Adipocyte (in vitro differentiated cells): ENCODE measurements at regions not wholly inside any gene's neighbourhood (a gene's known extent, or its start where the extent isn't known, plus 50 kb on each side); places are given as distances from the start of the nearest gene placed in this dataset.
A peak's percentile ranks its signal among the peaks of the same experiment; 100 is the strongest.

ENCODE experiments used
- DNase-seq: peaks from one replicate; pipeline ENCODE4 v3.0.0-alpha.2; 2015; ENCODE audit warnings: low read depth
- H3K27me3 ChIP-seq: replicated peaks from 2 replicates; pipeline ENCODE4 v1.7.0; 2013; ENCODE audit warnings: mild to moderate bottlenecking, low read length, moderate library complexity; ENCODE audit not compliant: control insufficient read depth, insufficient read depth
- H3K36me3 ChIP-seq: 2 replicates; pipeline ENCODE4 v1.7.0; 2013; ENCODE audit warnings: low read length, mild to moderate bottlenecking, moderate library complexity; ENCODE audit not compliant: control insufficient read depth, insufficient read depth, severe bottlenecking
- H3K4me1 ChIP-seq: 2 replicates; pipeline ENCODE4 v1.7.0; 2013; ENCODE audit warnings: mild to moderate bottlenecking, low read length, moderate library complexity; ENCODE audit not compliant: control insufficient read depth, insufficient read depth
- H3K4me3 ChIP-seq: 2 replicates; pipeline ENCODE4 v1.7.0; 2013; ENCODE audit warnings: mild to moderate bottlenecking, low read length, moderate library complexity
- H3K9ac ChIP-seq: 2 replicates; pipeline ENCODE4 v1.7.0; 2013; ENCODE audit warnings: mild to moderate bottlenecking, low read length, moderate library complexity
- H3K9me3 ChIP-seq: 2 replicates; pipeline ENCODE4 v1.7.0; 2013; ENCODE audit warnings: mild to moderate bottlenecking, low read length, moderate library complexity; ENCODE audit not compliant: control insufficient read depth

- no peak overlapping the region for H3K4me3 ChIP-seq
- no peaks in the 10 kb centered on the region for H3K27me3 ChIP-seq
- no peaks in the 10 kb centered on the region for H3K9me3 ChIP-seq
- peaks cover 10% of the 10 kb centered on the region for H3K4me1 ChIP-seq
- no peak overlapping the region for H3K9ac ChIP-seq
- DNase-seq: peak; percentile 83
- no peaks in the 10 kb centered on the region for H3K36me3 ChIP-seq
These were observed 167.3 kb upstream of the CDH5 start for GRCh38 chr16:66199189-66199588.

GRCh38 chr16:66198641-66199040, 167.8 kb upstream of the CDH5 start:
- Histone ChIP-seq H3K27me3 (no peaks in the 10 kb centered on the region), H3K4me3 (no peak overlapping the region), H3K4me1 (peaks cover 9% of the 10 kb centered on the region), H3K9ac (no peak overlapping the region), H3K9me3 (no peaks in the 10 kb centered on the region), H3K36me3 (no peaks in the 10 kb centered on the region)
- DNase-seq: peak; percentile 56

- no peak overlapping the region for H3K9ac ChIP-seq
- no peaks in the 10 kb centered on the region for H3K27me3 ChIP-seq
- no peak overlapping the region for H3K4me3 ChIP-seq
- H3K4me1 ChIP-seq: peaks cover 9% of the 10 kb centered on the region
- no peaks in the 10 kb centered on the region for H3K36me3 ChIP-seq
- no peak for DNase-seq
- H3K9me3 ChIP-seq: no peaks in the 10 kb centered on the region
These were observed 168.7 kb upstream of the CDH5 start for GRCh38 chr16:66197668-66198278.

GRCh38 chr16:66196770-66197169, 169.7 kb upstream of the CDH5 start:
- no peak overlapping the region for H3K4me3 ChIP-seq
- no peak for DNase-seq

GRCh38 chr16:66194866-66195265, 171.6 kb upstream of the CDH5 start:
- Histone ChIP-seq H3K27me3 (no peaks in the 10 kb centered on the region), H3K4me1 (peaks cover 19% of the 10 kb centered on the region), H3K36me3 (no peaks in the 10 kb centered on the region), H3K4me3 (no peak overlapping the region), H3K9ac (no peak overlapping the region), H3K9me3 (no peaks in the 10 kb centered on the region)
- no peak for DNase-seq

More at GRCh38 chr16:66196770-66197169, 169.7 kb upstream of the CDH5 start:
- H3K4me1 ChIP-seq: peaks cover 9% of the 10 kb centered on the region
- H3K27me3 ChIP-seq: no peaks in the 10 kb centered on the region
- H3K36me3 ChIP-seq: no peaks in the 10 kb centered on the region
- no peaks in the 10 kb centered on the region for H3K9me3 ChIP-seq
- no peak overlapping the region for H3K9ac ChIP-seq

- Histone ChIP-seq H3K36me3 (no peaks in the 10 kb centered on the region), H3K9ac (no peak overlapping the region), H3K27me3 (no peaks in the 10 kb centered on the region), H3K4me1 (peaks cover 21% of the 10 kb centered on the region), H3K4me3 (no peak overlapping the region), H3K9me3 (no peaks in the 10 kb centered on the region)
- DNase-seq: no peak
These were observed 172.8 kb upstream of the CDH5 start for GRCh38 chr16:66193543-66194229.

GRCh38 chr16:66190411-66190810, 176.1 kb upstream of the CDH5 start:
- DNase-seq: no peak
- no peaks in the 10 kb centered on the region for H3K27me3 ChIP-seq
- no peaks in the 10 kb centered on the region for H3K36me3 ChIP-seq
- peaks cover 34% of the 10 kb centered on the region for H3K4me1 ChIP-seq
- no peak overlapping the region for H3K4me3 ChIP-seq
- peak overlapping the region; percentile 18 for H3K9ac ChIP-seq
- no peaks in the 10 kb centered on the region for H3K9me3 ChIP-seq

GRCh38 chr16:66189951-66190350, 176.5 kb upstream of the CDH5 start:
- Histone ChIP-seq H3K36me3 (no peaks in the 10 kb centered on the region), H3K27me3 (no peaks in the 10 kb centered on the region), H3K9me3 (no peaks in the 10 kb centered on the region), H3K4me1 (peaks cover 34% of the 10 kb centered on the region), H3K9ac (peak overlapping the region; percentile 18), H3K4me3 (peak overlapping the region; percentile 57)
- peak; percentile 33 for DNase-seq

GRCh38 chr16:66188917-66189725, 177.4 kb upstream of the CDH5 start:
- H3K9ac ChIP-seq: peak overlapping the region; percentile 76
- no peaks in the 10 kb centered on the region for H3K27me3 ChIP-seq

GRCh38 chr16:66186251-66186785, 180.2 kb upstream of the CDH5 start:
- DNase-seq: no peak
- peaks cover 34% of the 10 kb centered on the region for H3K4me1 ChIP-seq
- H3K9me3 ChIP-seq: no peaks in the 10 kb centered on the region
- H3K36me3 ChIP-seq: no peaks in the 10 kb centered on the region
- H3K9ac ChIP-seq: no peak overlapping the region
- no peak overlapping the region for H3K4me3 ChIP-seq
- H3K27me3 ChIP-seq: no peaks in the 10 kb centered on the region

More at GRCh38 chr16:66188917-66189725, 177.4 kb upstream of the CDH5 start:
- Histone ChIP-seq H3K4me1 (peaks cover 34% of the 10 kb centered on the region), H3K36me3 (no peaks in the 10 kb centered on the region), H3K9me3 (no peaks in the 10 kb centered on the region), H3K4me3 (peak overlapping the region; percentile 57)
- peak; percentile 66 for DNase-seq

GRCh38 chr16:66182592-66182991, 183.9 kb upstream of the CDH5 start:
- Histone ChIP-seq H3K4me3 (no peak overlapping the region), H3K4me1 (peaks cover 8% of the 10 kb centered on the region), H3K9ac (no peak overlapping the region), H3K36me3 (no peaks in the 10 kb centered on the region), H3K9me3 (peaks cover 14% of the 10 kb centered on the region), H3K27me3 (no peaks in the 10 kb centered on the region)
- DNase-seq: no peak
